Right renal pelvis (tissue), 4 donors: ENCODE measurements at regions not wholly inside any gene's neighbourhood (a gene's known extent, or its start where the extent isn't known, plus 50 kb on each side); places are given as distances from the start of the nearest gene placed in this dataset.

Experiments
- DNase-seq, 4 donors: peaks; one replicate each; pipeline ENCODE4 v3.0.0-alpha.2; 2013; ENCODE audit warnings: low read depth in 4 of 4, low spot score in 3 of 4, missing footprints in 1 of 4

DNA sequence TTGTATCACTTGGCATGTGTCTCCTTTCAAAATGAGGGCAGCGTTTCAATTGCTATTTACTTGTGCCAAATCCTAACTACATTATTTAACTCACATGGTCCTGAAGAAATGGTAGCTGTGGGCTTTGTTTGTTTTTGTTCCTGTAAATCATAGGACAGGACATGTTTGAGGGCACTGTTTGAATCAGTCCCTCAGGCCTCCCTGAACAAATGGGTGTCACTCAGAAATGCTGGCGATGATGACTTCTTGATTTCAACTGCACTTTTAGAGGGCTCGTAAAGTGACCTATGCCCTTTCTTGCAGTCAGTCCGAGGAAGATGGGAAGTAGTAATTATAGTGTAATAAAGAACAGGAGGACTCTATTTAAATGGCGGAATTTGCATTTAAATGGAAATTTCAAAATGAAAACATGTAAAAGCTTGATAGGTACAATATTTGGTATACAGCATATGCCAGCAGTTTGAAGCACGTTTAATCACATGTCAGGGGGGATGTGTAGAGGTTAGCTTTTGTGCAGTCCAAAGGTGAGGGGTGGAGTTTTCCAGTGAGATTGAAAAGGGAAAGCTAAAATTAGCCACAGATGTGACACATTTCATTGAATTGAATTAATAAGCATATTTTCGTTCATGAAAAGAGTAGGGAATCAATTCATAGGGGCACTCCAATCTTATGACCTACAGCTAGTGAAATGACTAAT is 1958.7 kb upstream of the IGFBP7 start:
- no peak for DNase-seq

DNA sequence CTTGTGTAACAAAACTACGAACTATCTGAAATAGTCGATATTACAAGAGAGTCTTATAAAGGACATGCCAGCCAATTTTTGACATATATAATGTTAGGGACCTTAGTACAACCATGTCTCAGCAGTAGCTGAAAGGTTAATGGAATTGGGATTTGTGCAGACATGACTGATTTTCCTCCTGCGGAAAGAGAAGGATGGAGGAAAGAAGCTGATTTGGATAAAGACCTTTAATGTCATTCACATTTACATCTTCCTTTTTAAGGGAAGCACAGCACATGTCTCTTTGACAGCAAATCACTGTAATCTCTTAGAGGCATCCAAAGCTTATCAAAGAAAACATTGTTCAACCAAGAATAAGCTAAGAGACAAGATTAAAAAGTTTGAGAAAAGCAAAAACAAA is 1976.2 kb upstream of the IGFBP7 start:
- no peak for DNase-seq

DNA sequence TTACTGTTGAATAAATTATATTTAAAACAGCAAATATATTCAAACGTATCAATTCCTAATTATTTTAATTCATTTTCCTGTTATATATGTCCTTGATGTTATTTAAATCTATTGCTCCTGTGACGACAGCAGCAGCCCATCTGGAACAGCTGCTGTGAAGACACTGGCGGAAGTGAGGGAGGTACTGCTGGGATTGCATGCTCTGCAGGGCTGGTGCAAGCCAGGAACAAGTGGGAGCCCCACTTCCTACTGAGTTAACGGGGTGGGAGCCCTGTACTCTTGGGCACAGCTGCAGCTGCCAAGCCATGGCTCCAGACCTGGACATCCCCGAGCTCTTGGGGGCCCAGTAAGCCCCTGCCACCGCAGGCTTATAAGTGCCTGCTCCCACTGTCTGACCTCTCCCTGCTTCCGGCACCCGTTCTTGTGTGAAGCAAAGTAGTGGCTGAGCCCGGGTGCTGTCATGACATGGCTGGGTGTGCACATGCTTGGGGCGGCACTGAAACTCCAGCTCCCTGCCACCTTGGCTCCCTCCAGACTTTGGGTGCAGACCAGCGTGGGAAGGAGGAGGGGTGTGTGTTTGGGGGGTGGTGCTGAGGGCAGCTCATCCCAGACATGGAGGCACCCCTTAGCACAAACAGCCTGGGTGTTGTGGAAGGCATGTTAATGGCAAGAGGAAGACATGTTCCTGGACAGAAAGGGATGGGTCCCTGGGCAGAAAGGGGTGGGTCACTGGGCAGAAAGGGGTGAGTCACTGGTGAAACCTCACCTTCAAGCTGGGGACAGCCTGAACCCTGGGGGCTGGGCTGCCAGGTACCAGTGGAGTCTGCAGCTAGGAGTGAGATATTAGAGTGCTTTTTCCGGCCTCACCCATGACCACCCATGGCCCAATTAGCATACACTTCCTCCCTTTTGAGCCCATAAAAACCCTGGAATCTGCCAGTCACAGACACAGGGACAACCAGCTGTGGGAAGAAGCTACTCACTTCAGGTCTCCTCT is 1981.3 kb upstream of the IGFBP7 start:
- no peak for DNase-seq

DNA sequence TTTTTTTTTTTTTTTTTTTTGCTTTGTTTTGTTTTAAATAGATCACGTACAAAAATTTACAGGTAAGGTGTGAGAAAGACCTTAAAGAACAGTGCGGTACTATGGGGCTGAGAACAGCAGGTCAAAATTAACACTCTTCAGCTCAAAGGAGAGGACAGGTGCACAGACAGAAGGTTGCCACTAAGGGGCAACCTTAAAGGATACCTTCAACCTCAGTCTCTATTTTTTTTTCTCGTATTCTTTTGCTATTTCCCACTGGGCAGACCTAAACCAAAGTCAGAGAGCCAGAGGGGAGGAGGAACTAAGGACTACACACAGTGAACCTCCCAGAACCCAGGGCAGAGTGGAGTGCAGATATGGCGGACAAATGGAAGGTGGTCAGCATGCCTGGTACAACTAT is 1984.3 kb upstream of the IGFBP7 start:
- no peak for DNase-seq

DNA sequence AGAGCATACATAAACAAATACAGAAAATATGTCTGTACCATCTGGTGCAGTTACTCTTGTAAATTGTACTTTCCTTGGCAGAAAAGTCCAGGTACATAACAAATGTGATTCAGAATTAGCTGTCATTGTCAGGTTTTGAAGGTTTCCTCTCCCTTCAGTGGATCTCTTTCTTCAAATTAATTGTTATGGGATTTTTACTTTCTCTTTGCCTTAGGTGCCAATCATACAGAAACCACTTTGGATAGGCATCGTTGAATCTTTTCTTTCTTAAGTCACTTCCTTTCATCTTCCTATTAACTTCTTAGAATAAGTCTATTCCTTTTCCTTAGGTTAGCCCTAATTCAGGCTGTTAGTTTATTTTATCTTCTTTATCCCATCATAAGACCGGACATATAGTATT is 1992.1 kb upstream of the IGFBP7 start:
- DNase-seq: no peak

DNA sequence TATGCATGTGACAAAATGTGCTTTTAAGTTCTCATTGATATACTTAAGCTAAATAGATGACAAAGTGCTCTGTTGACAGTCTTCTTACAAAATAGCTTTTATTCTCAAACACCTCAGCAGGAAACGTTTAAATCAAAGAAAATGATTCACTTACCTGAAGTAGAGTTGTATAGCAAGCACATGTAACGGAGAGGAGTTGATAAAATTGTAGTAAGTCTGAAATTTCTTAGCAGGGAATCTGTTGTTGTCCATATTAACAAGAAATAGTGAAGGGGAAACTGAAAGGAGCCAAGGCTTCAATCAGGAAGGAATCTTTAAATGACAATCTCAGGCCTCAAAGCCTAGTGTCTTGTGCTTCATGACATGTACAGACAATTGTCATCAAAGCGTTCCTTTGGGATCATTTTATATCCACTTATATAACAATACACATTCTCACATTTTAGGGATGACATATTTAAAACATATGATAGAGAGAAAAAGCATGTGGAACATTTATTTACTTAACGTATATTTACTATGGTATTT is 2010.2 kb upstream of the IGFBP7 start:
- no peak for DNase-seq

DNA sequence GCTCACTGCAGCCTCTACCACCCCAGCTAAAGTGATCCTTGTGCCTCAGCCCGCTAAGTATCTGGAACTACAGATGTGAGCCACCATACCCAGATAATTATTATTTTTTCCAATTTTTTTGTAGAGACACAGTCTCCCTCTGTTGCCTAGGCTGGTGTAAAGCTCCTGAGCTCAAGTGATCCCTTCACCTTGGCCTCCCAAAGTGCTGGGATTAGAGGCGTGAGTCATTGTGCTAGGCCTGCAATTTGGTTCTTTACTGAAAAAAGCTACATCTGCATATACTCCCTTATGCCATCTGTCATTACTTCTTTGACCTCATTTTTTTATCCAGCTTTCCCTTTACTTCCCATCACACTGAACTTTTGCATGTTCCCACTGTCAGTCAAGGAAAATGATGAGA is 2012.4 kb upstream of the IGFBP7 start:
- no peak for DNase-seq

DNA sequence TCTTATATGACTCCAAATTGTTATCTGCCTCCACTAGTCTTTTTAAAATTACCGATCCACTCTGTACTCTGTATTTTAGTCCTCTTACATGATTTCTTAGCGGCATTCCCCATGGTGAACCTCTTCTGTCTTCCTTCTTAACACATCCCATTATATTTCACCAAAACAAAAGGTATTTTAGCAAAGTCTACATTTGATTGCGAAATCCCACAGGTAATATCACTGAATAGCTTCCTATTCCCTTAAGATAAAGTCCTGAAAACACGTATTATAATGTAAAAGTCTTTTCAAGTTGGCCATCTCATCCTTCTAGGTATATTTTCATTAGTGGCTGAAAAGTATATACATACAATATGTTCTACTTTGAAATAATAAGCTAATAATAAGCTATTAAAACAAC is 2016.0 kb upstream of the IGFBP7 start:
- no peak for DNase-seq

DNA sequence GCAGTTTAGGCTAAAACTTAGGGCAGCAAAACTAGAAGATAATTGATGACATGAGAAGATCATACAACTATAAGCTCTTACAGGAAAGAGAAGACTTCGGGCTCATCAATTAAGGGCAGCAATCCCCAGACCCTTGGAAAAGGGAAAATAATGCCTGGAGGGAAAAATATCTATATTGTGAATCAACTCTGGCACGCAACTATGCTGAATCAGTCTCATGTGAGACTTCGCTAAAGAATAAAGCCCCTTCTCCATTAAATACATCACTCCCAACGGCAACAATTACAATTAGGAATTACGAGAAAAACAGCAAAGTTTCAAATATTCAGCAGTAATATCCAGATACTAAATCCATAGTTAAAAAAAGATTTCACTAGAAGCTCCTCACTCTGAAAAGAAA is 2016.8 kb upstream of the IGFBP7 start:
- no peak for DNase-seq

DNA sequence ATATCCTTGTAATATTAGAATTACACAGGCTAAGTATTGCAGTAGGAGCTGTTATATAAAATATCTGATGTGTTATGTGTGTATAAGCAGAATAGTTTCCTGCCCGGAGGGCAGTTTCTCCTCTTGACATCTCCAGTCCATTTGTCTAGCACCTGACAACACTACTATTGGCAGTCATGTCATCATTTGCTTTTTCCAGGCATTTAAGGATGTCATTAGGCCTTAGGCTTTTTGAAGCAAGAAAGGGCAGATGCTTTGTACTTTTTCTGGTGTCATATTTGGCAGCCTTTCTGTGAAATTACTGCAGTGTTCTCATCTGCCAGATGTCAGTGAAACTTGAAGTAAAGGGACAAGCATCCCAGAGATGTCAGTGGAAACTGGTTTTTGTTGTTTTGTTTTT is 2017.6 kb upstream of the IGFBP7 start:
- no peak for DNase-seq

DNA sequence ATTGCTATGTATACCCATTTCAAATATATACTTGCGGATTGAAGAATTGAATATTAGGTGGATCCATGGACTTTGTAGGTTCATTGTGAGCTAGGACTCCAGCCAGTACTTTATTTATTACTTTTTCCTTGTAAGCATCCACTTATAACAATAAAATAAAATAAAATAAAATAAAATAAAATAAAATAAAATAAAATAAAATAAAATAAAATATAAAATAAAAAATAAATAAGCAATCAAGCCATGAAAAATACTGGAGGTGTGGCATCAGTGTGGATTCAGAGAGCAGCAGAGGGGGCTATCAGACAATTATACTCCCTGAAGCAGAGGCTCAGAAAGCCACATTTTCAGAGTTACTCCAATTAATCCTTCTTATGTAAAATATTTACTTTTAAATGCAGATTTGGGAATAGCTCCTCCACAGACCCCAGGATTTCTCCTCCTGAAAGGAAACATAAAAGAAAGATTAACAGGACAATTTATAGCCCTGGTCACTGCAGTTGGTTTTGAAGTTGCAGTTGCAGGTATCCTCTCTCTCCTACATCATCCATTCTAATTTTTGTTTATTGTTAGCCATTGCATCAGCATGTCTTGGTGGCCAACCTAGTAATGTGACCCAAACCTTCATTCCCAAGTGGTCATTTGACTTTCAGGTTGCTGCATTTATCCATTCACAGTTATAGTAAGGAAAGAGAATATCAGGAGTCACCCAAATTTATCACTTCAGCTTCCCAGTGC is 2025.2 kb upstream of the IGFBP7 start:
- DNase-seq: no peak

DNA sequence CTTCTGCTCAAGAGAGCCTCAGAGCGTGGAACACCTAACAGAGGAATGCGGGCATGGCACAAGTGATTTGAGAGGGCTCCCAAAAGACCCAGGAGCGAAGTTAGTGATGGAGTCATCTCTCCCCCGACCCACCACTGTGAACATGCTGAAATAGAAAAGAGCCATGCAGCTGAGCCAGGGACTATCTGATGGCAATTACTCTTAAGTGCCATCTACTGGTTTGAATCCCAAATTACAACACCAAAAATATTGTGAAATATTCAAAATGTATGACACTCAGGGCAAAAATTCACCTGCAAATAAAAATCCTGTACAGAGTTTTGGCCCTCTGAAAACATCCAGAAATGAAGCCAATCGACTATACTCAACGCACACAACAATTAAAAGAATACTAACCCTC is 2038.9 kb upstream of the ADGRL3 start:
- DNase-seq: no peak

DNA sequence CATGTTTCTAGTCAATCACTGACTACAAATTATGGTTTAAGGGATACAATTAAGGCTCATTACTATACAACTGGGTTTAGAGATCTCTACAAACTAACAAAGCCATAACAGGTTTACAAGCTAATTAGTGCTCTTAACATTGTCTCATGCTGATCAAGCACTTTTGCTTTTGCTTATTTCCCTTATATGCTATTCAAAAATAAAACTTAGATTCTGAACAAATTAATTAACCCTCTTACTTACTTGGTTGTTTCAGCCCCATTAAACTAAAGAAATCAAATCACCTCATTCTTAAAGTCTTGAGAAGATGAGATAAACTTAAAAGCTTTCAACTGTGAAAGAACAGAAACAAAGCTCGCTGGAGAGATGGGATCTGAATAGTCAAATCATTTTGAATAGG is 2024.5 kb upstream of the ADGRL3 start:
- DNase-seq: no peak

DNA sequence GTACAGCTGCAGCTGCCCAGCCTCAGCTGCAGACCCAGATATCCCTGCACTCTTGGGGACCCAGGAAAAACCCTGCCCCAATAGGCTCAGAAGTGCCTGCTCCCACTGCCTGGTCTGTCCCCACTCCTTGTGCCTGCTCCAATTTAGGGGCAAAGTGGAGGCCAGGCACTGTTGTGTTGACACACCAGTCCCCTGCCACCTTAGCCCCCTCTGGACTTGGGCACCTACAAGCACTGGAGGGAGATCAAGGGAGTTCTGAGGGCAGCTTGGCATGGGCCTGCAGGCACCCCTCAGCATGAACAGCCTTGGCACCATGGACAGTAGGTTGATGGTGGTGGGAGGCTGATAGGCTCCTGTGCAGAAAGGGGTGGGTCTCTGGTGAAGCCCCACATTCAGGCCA is 2020.8 kb upstream of the ADGRL3 start:
- DNase-seq: no peak

DNA sequence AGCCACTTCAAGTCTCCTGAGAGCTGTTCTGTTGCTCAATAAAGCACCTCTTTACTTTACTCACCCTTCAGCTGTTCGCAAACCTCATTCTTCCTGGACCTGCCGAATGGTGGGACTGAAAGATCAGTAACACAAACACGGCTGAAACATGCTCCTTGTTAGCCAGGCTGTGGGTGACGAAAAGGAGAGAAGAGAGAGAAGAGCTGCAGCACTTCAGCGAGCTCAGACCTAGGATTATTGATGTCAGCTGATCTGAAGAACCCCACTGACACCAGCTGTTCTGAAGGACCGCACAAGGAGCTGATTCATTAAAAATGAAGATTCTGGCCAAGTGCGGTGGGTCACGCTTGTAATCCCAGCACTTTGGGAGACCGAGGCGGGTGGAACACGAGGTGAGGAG is 2020.0 kb upstream of the ADGRL3 start:
- no peak for DNase-seq

DNA sequence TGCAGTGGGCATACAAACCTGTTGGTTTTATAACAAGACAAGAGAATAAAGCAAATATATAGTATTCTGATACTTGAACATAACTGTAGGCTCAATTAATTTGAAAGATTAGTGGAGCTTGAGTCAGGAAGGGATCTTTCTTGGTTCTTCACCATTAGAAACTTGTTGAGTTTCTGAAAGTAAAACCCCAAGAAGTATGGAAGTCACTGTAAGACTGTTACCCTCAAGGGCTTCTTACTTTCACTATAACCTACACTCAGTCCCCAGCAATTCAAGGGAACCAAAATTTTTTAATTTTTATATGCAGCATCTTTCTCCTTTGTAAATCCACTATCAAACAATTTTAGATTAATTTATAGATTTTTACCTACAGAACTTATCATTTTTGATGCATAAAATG is 2019.2 kb upstream of the ADGRL3 start:
- no peak for DNase-seq

DNA sequence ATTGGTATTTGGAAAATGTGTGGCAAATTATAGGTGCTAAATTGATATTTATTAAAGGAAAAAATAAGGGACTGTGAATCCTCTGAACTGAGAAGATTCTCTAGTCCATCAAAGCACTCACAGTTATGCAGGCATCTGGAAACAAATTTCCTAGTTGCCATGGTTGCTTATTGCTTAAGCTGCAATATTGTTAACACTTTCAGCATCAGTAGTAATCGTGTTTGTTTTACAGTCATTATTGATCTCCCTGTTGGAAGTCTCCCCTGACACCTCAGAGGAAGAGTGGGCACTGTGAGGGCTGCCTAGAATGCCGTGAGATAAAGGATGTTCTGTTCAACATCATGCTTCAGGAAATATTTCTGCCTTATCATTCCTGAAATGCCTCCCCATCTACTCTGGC is 2004.3 kb upstream of the ADGRL3 start:
- no peak for DNase-seq

DNA sequence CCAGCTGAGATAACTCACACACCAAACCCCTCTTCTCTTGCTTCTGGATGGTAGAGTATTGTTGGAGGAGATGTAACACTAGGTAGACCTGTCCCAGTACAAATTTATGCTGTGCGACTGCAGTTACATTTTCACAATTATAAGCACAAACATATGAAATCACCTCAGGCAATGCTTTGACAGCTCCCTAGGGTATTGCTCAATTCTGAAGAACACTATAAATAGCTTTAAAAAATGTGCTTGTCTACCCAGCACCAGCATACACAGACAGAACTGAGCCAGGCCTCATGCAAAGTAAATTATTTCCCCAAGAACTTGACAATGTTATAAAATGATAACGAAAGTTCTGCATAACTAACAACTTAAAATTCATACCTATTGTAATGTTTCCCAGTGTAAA is 1999.1 kb upstream of the ADGRL3 start:
- no peak for DNase-seq

DNA sequence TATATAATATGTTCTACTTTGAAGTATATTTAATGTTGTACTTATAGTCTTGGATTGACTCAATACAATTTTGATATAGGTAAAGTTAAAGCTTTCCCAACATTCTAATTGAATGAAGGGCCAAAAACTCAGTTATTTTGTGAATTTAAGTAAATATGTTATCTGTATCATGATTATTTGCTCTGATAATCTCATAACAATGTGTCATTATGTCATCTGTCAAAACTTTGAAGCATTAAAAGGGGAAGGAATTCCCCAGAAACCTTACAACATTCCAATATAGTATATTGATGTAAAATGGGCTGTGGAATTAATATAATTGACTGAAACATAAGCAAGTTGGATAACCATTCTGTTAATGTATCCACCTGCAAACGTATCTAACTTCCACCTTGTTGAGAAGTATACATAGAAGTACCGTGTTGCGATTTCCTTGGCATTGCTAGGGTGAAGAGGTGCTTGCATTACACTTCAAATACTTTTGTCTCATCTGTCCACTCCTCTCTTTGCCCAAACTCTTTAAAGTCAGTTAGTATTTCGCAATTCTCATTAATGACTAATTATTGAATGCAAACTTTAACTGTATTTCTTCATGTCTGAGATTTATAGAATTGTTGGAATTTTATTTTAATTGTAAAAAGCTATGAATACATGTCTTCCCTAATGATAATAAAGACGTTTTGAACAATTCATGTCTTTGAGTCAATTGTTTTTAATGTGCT is 1982.1 kb upstream of the ADGRL3 start:
- no peak for DNase-seq

DNA sequence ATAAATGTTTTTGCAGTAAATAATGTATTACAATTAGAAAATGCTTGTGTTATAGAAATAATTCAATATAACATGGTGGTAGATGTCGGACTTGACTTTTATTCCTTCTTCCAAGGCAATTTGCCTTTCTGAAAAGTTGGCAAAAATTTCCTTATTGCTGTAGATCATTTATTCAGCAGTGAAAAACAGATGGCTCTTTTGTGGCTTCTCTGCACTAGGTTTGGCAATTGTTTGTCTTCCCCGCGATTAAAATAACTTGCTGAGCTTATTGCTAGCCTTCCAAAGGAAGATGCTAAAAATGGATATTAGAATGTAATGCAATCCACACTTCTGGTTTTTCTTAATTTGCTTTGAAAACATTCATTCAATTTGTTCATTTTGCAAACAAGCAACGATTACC is 1977.9 kb upstream of the ADGRL3 start:
- no peak for DNase-seq
